ENCODE measurements at regions not wholly inside any gene's neighbourhood (a gene's known extent, or its start where the extent isn't known, plus 50 kb on each side); places are given as distances from the start of the nearest gene placed in this dataset.

GRCh38 chr11:134893810-134894685, 482.0 kb upstream of the B3GAT1 start:
- WGBS = 82% methylated on average over 13 of the region's 13 CpGs
- TF ChIP-seq CTCF (IDR thresholded peaks at IDR 0.05) = no peak
- TF ChIP-seq POLR2AphosphoS5 (IDR thresholded peaks at IDR 0.05) = no peak
- no peak for TF ChIP-seq POLR2A (IDR thresholded peaks at IDR 0.05)
- no peak overlapping the region for H3K27ac ChIP-seq
- intact Hi-C loops (cut with DNase I) = no loop called here
- DNase-seq (ENCODE audit: low spot score) = no peak
- H3K36me3 ChIP-seq = no peaks in the 10 kb centered on the region
- H3K9me3 ChIP-seq = no peaks in the 10 kb centered on the region
- no peaks in the 10 kb centered on the region for H3K27me3 ChIP-seq (replicated peaks; ENCODE audit: insufficient read depth)
- no peak overlapping the region for H3K4me3 ChIP-seq
- no peaks in the 10 kb centered on the region for H3K4me1 ChIP-seq (replicated peaks)

DNA sequence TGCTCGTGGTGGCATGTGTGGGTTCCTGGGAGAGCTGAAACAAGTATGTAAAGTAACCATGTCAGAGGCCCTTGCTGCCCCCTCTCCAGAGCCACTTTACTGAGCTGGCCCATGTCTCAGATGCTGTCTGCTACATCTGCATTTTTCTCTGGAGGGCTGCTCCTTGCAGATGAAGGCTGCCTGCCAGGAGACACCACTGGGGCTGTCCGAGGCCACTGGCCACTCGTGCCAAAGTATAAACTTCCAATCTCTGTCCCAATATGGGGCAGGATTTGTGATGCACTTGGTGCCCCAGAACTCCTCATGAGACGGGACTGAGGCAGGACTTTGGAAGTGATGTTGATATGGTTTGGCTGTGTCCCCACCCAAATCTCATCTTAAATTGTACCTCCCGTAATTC, 478.4 kb upstream of the B3GAT1 start:
- TF ChIP-seq POLR2AphosphoS5 (IDR thresholded peaks at IDR 0.05) (no peak), POLR2A (IDR thresholded peaks at IDR 0.05) (no peak), CTCF (IDR thresholded peaks at IDR 0.05) (no peak)
- H3K27ac ChIP-seq = no peak overlapping the region
- H3K36me3 ChIP-seq = no peaks in the 10 kb centered on the region
- H3K9me3 ChIP-seq = no peaks in the 10 kb centered on the region
- no peaks in the 10 kb centered on the region for H3K4me1 ChIP-seq (replicated peaks)
- no peak overlapping the region for H3K4me3 ChIP-seq
- DNase-seq (ENCODE audit: low spot score) = no peak
- intact Hi-C loops (cut with DNase I) = no loop called here
- no peaks in the 10 kb centered on the region for H3K27me3 ChIP-seq (replicated peaks; ENCODE audit: insufficient read depth)
- 73% methylated on average over 5 of the region's 5 CpGs for WGBS

GRCh38 chr11:134889832-134890231, 477.8 kb upstream of the B3GAT1 start:
- H3K4me1 ChIP-seq (replicated peaks) = no peaks in the 10 kb centered on the region
- no peak for DNase-seq (ENCODE audit: low spot score)
- H3K27me3 ChIP-seq (replicated peaks; ENCODE audit: insufficient read depth) = no peaks in the 10 kb centered on the region
- H3K36me3 ChIP-seq = no peaks in the 10 kb centered on the region
- WGBS = 76% methylated on average over 6 of the region's 6 CpGs
- no peak overlapping the region for H3K27ac ChIP-seq
- TF ChIP-seq POLR2A (IDR thresholded peaks at IDR 0.05) (no peak), POLR2AphosphoS5 (IDR thresholded peaks at IDR 0.05) (no peak), CTCF (IDR thresholded peaks at IDR 0.05) (no peak)
- H3K4me3 ChIP-seq = no peak overlapping the region
- intact Hi-C loops (cut with DNase I) = no loop called here
- no peaks in the 10 kb centered on the region for H3K9me3 ChIP-seq

DNA sequence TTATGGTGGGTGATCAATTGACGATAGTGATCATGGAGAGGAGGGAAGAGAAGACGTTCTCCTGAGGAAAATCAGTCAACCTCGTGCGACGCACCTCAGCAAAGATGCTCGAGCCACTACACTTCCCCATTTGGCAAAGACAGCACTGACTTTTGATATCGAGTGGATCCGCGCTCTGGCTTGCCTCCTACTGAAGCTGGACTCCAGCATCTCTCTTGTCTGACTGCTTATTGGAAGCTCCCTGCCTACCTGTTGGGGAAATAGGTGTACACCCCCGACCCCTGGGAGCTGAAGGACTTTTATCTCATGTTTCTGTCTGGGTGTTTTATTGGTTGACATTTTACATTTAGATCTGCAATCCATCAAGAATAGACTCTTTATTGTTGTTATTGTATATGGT, 476.8 kb upstream of the B3GAT1 start:
- TF ChIP-seq CTCF (IDR thresholded peaks at IDR 0.05) (no peak), POLR2AphosphoS5 (IDR thresholded peaks at IDR 0.05) (no peak), POLR2A (IDR thresholded peaks at IDR 0.05) (no peak)
- intact Hi-C loops (cut with DNase I) = no loop called here
- no peak overlapping the region for H3K27ac ChIP-seq
- H3K36me3 ChIP-seq = no peaks in the 10 kb centered on the region
- H3K9me3 ChIP-seq = no peaks in the 10 kb centered on the region
- no peaks in the 10 kb centered on the region for H3K27me3 ChIP-seq (replicated peaks; ENCODE audit: insufficient read depth)
- H3K4me1 ChIP-seq (replicated peaks) = no peaks in the 10 kb centered on the region
- no peak for DNase-seq (ENCODE audit: low spot score)
- H3K4me3 ChIP-seq = no peak overlapping the region
- 79% methylated on average over 10 of the region's 10 CpGs for WGBS

GRCh38 chr11:134887896-134888295, 475.9 kb upstream of the B3GAT1 start:
- intact Hi-C loops (cut with DNase I) = no loop called here
- 73% methylated on average over 4 of the region's 4 CpGs for WGBS
- peaks cover under 1% of the 10 kb centered on the region for H3K27me3 ChIP-seq (replicated peaks; ENCODE audit: insufficient read depth)
- no peak overlapping the region for H3K27ac ChIP-seq
- DNase-seq (ENCODE audit: low spot score) = no peak
- no peaks in the 10 kb centered on the region for H3K9me3 ChIP-seq
- H3K36me3 ChIP-seq = no peaks in the 10 kb centered on the region
- no peaks in the 10 kb centered on the region for H3K4me1 ChIP-seq (replicated peaks)
- TF ChIP-seq POLR2A (IDR thresholded peaks at IDR 0.05) = no peak
- no peak for TF ChIP-seq CTCF (IDR thresholded peaks at IDR 0.05)
- no peak for TF ChIP-seq POLR2AphosphoS5 (IDR thresholded peaks at IDR 0.05)
- H3K4me3 ChIP-seq = no peak overlapping the region

Data from prostate gland (tissue), 2 donors.